NCI-H2227 (cell line): ENCODE measurements at regions not wholly inside any gene's neighbourhood (a gene's known extent, or its start where the extent isn't known, plus 50 kb on each side); places are given as distances from the start of the nearest gene placed in this dataset.

ENCODE experiments used
- DNase-seq: peaks from one replicate; lab custom pipeline; 2025; ENCODE audit not compliant: unreplicated experiment; lab: John Stamatoyannopoulos, UW

- DNase-seq = no peak
Observed at GRCh38 chr4:35506161-35506560, 738.2 kb downstream of the ARAP2 start.

- DNase-seq = no peak
Observed at GRCh38 chr4:35511851-35512250, 732.5 kb downstream of the ARAP2 start.

GRCh38 chr4:35516102-35516501 lies 728.2 kb downstream of the ARAP2 start:
- DNase-seq = no peak

GRCh38 chr4:35520059-35520458 lies 724.3 kb downstream of the ARAP2 start:
- DNase-seq = no peak

GRCh38 chr4:35521682-35522081 lies 722.6 kb downstream of the ARAP2 start:
- no peak for DNase-seq

GRCh38 chr4:35525192-35525978 lies 718.9 kb downstream of the ARAP2 start:
- DNase-seq = no peak

GRCh38 chr4:35526456-35526855 lies 717.9 kb downstream of the ARAP2 start:
- DNase-seq = no peak

GRCh38 chr4:35534962-35535361 lies 709.4 kb downstream of the ARAP2 start:
- no peak for DNase-seq

GRCh38 chr4:35538807-35539206 lies 705.5 kb downstream of the ARAP2 start:
- DNase-seq = no peak

- no peak for DNase-seq
Observed at GRCh38 chr4:35539404-35540055, 704.8 kb downstream of the ARAP2 start.

GRCh38 chr4:35541146-35541887 lies 703.0 kb downstream of the ARAP2 start:
- DNase-seq = no peak

- DNase-seq = no peak
Observed at GRCh38 chr4:35541888-35542213, 702.5 kb downstream of the ARAP2 start.

GRCh38 chr4:35548921-35549320 lies 695.4 kb downstream of the ARAP2 start:
- no peak for DNase-seq

GRCh38 chr4:35556387-35556786 lies 687.9 kb downstream of the ARAP2 start:
- no peak for DNase-seq

- DNase-seq = no peak
Observed at GRCh38 chr4:35559559-35560365, 684.6 kb downstream of the ARAP2 start.

GRCh38 chr4:35562861-35563260 lies 681.5 kb downstream of the ARAP2 start:
- DNase-seq = no peak

- DNase-seq = no peak
Observed at GRCh38 chr4:35565640-35566039, 678.7 kb downstream of the ARAP2 start.

GRCh38 chr4:35591035-35591434 lies 653.3 kb downstream of the ARAP2 start:
- DNase-seq = no peak

- no peak for DNase-seq
Observed at GRCh38 chr4:35604252-35604651, 640.1 kb downstream of the ARAP2 start.

GRCh38 chr4:35604724-35605123 lies 639.6 kb downstream of the ARAP2 start:
- DNase-seq = no peak

- no peak for DNase-seq
Observed at GRCh38 chr4:35608205-35608604, 636.1 kb downstream of the ARAP2 start.
